ENCODE measurements at regions not wholly inside any gene's neighbourhood (a gene's known extent, or its start where the extent isn't known, plus 50 kb on each side); places are given as distances from the start of the nearest gene placed in this dataset.
A peak's percentile ranks its signal among the peaks of the same experiment; 100 is the strongest.

DNA sequence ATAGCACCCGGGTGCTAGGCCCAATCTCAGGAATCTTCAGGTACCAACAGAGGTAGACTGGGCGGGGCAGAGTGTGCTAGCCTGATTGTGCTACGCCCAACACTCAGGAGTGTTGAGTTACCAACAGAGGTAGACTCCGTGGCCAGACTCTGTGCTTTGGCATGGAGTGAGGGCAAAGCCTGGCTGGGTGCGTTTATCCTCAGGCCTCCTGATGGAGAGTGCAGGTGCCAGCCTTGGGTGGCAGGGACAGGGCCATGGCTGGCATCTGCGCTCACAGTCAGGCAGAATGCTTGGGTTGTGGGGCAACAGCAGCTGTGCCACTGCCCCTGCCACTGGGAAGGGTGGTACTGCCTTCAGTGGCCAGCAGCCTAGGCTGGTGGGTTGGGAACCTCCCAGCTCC lies 111.6 kb downstream of the NEUROD6 start:
- no peak overlapping the region for H3K4me3 ChIP-seq (ENCODE audit: low read depth, low read length)
- no peak for TF ChIP-seq CTCF (IDR thresholded peaks at IDR 0.05; ENCODE audit: insufficient read depth, low read depth, low read length)
- no peak for DNase-seq (ENCODE audit: low read depth)

DNA sequence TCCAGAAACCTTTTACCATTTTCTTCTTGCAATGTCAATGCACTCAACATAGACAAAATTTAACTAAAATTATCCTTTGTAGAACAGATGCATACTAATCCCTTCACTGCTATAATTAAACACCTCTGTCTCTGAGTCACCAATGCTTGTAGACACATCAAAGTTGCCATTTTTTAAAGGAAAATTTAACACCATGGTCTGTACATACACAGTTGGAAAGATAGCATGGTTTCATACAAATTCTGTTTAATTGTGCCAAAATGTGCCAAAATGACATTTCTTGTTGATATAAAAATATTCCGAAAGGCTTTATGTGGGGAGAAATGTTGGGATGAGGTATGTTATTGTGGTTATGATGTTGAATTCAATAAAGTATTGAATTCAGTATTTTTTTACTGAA lies 125.8 kb downstream of the NEUROD6 start:
- TF ChIP-seq CTCF (IDR thresholded peaks at IDR 0.05; ENCODE audit: insufficient read depth, low read depth, low read length): no peak
- DNase-seq (ENCODE audit: low read depth): no peak
- H3K4me3 ChIP-seq (ENCODE audit: low read depth, low read length): no peak overlapping the region

- TF ChIP-seq CTCF (IDR thresholded peaks at IDR 0.05; ENCODE audit: insufficient read depth, low read depth, low read length): no peak
These were observed 129.2 kb downstream of the NEUROD6 start for GRCh38 chr7:31211281-31211680.

GRCh38 chr7:31204071-31204470 lies 136.5 kb downstream of the NEUROD6 start:
- no peak for TF ChIP-seq CTCF (IDR thresholded peaks at IDR 0.05; ENCODE audit: insufficient read depth, low read depth, low read length)
- no peak overlapping the region for H3K4me3 ChIP-seq (ENCODE audit: low read depth, low read length)
- no peak for DNase-seq (ENCODE audit: low read depth)

More at GRCh38 chr7:31211281-31211680, 129.2 kb downstream of the NEUROD6 start:
- H3K4me3 ChIP-seq (ENCODE audit: low read depth, low read length): no peak overlapping the region
- no peak for DNase-seq (ENCODE audit: low read depth)

GRCh38 chr7:31203551-31203950 lies 137.0 kb downstream of the NEUROD6 start:
- no peak for TF ChIP-seq CTCF (IDR thresholded peaks at IDR 0.05; ENCODE audit: insufficient read depth, low read depth, low read length)
- DNase-seq (ENCODE audit: low read depth): no peak
- H3K4me3 ChIP-seq (ENCODE audit: low read depth, low read length): no peak overlapping the region

- TF ChIP-seq CTCF (IDR thresholded peaks at IDR 0.05; ENCODE audit: insufficient read depth, low read depth, low read length): no peak
- no peak overlapping the region for H3K4me3 ChIP-seq (ENCODE audit: low read depth, low read length)
These were observed 137.7 kb downstream of the NEUROD6 start for GRCh38 chr7:31202801-31203200.

GRCh38 chr7:31192986-31193385 lies 140.9 kb downstream of the ADCYAP1R1 start:
- DNase-seq (ENCODE audit: low read depth): peak; percentile 6
- TF ChIP-seq CTCF (IDR thresholded peaks at IDR 0.05; ENCODE audit: insufficient read depth, low read depth, low read length): peak; percentile 56
- H3K4me3 ChIP-seq (ENCODE audit: low read depth, low read length): no peak overlapping the region

More at GRCh38 chr7:31202801-31203200, 137.7 kb downstream of the NEUROD6 start:
- DNase-seq (ENCODE audit: low read depth): no peak

Data from fibroblast of villous mesenchyme (primary cell).